Astrocyte of the hippocampus (primary cell): ENCODE measurements at regions not wholly inside any gene's neighbourhood (a gene's known extent, or its start where the extent isn't known, plus 50 kb on each side); places are given as distances from the start of the nearest gene placed in this dataset.
A peak's percentile ranks its signal among the peaks of the same experiment; 100 is the strongest.
"Not testable (repeated sequence)": the region's sequence is repeated elsewhere in the genome, so short reads cannot be mapped to it uniquely, and the experiment has no call there.

ENCODE experiments used
- DNase-seq: peaks from one replicate; pipeline ENCODE4 v3.0.0; 2011; ENCODE audit warnings: low read depth, low spot score

DNA sequence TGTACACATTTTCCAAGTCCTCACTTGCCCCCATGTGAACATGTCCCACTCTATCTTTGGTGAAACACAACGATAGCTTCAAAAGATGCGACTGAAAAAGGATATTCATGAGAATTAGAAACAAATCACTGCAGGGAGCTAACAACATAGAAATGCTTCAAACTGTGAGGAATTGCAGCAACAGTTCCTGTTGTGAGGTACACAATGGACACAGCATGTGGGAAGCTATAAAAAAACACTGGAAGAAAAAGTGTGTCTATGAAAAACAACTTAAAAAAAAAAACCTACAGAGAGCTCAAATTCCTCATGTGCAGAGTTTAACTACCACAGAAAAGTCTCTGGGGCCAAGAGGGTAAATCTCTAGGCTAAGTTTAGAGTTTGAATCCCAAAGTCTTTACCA, 51.6 kb upstream of the BLTP1 start:
- DNase-seq = peak; percentile 46

DNA sequence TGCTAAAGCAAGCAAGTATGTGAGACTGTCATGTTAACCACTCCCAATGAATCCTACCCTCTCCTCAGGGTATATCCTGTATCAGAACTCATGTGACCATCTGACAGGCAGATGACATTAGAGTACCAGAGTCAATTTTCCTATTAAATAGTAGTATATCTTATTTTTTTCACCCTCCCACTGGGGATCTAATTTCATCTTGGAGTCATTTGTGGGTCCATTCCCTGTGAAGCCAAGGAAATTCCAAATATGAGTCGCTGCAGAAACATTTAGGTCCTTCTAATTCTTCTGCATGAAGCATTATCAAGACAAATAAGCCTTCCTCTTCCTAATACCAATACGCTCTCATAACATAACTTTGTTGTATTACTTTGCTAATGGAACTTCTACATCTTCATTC, 52.2 kb upstream of the BLTP1 start:
- DNase-seq = peak; percentile 72

DNA sequence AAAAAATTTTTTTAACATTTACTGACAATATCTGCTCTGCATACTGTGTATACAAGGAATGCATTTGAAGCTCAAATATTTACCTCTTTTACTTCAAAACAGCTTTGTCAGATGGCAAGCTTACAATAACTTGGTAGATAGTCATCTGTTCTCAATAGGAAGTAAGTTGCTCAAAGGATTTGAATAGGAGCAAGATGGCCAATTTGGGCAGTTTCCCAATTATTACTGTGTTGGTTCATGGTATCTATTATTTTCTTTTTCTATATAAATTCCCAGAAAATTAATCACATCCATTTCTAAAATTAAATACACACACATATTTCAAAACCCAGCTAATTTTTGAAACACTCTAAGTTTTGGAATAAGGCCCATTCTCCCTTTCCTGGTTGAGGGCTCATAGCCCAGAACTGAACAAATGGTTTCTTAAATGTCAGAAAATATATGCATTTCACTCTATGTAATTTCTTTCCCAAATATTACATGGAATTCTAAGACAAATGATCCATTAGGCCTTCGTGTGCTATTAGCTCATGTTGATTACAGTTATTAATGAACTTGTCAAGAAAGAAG, 60.2 kb upstream of the BLTP1 start:
- DNase-seq = no peak

DNA sequence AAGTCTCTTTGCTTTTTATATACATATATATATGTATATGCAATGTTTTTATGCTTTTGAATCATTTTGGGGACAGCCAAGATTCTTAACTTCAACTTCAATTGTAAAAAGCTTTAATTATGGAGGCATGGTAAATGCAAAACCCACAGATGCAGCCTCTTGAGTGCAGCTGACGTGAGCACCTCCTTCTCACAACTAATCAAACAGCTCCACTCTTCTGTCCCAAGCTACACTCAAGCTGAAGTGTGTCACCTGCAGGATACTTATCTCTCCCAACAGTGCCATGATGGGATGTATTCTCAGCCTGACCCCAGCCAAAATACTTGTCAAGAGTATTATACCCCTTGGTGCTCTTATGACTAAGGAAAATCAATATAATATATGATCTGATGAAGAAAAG, 60.7 kb upstream of the BLTP1 start:
- DNase-seq = no peak

DNA sequence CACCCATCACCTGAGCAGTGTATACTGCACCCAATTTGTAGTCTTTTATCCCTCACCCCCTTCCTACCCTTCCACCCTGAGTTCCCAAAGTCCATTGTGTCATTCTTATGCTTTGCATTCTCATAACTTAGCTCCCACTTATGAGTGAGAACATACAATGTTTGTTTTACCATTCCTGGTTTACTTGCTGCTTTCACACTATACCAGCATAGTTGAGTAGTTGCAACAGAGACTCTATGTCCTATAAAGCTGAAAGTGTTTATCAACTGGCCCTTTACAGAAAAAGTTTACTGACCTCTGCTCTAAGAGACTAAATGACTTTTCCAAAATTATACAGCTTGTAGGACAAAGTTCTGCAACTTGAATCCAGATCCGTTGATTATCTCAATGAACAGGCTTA, 61.1 kb upstream of the BLTP1 start:
- no peak for DNase-seq

DNA sequence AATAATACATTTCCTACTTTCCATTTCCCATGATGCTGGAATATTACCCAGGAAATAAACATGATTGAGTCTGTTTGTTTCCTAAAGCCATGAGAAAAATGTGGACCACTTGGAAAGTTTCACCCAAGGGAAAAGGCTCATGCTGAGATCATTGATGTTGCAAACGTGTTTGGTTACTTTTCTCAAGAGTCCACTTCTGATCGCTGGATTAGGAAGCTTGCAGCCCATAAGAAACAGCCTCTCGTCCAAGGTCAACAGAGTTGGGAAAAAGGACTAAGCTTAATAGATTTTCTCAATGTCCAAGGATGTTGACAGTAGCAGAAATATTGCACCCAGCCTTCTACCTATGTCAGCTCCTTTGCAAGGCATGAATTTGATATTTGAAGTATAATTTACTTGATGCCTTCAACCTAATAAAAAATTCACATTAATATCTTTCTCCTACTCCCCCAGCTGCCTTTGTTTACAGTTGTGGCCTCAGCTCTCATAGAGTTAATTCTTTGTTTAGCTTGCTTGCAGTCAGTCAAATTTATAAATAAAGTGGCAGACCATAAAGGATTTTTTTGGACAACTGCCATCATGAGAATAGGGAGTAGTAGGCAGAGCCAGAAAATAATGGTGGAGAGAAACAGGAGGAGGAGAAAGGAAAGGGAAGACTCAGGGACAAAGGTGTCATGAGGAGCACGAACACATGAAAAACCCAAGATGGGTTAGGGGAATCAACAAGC, 65.6 kb upstream of the BLTP1 start:
- DNase-seq = peak; percentile 3

DNA sequence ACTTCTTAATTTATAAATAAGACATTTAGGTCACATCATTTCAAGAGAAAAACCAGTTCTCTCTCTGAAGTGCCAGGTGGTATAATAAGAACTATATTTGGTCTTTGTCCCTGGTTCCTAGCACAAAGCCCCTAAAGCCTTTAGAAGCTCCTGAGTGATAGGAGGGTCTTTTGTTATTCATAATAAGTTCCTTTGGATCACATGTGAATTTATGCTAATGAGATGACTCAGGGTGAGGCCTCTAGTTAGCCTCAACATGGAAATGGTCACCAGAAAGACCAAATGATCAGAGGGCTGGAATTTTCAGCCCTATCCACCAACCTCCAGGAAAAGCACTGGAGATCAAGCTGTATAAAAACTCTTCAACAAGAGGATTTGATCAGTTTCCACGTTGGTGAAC, 68.1 kb upstream of the BLTP1 start:
- DNase-seq = peak; percentile 41

DNA sequence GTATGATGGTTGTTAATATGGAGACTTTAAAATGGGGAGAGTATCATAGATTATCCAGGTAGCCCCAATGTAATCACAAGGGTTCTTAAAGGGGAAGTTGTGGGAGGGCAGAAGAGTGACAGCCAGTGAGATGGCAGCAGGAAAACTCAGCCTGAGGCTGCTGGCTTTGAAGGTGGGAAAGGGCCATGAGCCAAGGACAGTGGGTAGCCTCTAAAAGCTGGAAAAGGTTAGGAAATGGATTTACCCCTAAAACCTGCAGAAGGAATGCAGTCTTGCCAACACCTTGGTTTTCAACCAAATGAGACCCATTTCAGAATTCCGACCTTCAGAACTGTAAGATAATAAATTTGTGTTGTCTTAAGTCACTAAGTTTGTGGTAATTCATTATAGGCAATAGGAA, 68.8 kb upstream of the BLTP1 start:
- no peak for DNase-seq

DNA sequence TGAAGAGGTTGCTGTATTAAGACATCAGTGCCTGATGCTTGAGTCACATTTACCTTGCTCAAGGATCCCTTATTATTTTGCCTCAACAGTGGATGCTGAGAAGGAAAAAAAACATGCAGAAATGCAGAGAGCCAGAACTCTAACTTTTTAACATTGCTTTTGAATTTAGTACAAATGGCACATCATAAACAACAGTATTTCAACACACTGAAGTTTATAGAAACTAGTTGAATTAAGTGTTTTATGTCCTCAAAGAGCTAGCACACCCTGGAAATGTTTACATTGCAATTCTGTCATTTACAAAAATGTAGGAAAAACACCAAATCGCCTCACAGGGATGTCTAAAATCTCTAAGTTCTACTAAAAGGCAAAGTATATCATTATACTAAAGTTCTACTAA, 69.5 kb upstream of the BLTP1 start:
- DNase-seq = no peak

DNA sequence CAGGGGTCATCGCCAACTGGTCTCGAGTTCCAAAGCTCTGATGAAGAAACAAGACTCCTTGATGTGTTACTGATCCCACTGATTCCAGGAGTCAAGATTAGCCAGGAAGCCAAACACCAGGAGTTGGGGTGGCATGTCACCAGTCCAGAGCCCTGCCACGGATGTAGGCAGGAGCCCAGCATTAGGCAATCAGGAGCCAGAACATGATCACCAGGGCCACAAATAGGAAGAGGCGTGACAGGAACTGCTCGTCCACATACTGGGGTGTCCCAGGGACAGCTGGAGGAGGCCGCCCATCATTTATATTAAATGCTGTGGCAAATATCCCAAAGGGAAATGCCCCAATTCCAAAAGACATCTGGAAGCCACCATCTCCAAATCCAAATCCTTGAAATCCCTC, 74.5 kb upstream of the BLTP1 start:
- not testable (repeated sequence) for DNase-seq

DNA sequence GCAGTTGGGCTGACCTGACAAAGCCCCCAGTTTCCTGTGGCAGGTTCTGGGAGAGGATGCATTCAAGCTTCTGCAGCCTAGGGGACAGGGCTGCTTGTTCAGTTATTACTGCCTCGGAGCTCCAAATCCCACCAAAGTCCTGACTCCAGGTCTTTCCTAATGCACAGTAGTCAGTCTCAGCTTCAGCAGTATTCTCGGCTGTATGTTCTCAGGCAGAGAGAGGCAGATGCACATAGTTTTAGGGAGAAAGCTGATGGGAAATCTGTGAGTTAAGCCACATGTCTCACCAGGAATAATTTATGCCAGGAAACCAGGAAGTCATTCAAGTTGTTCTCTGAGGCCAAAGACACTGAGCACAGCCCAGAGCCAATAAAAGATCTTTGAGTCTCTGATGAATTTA, 75.3 kb upstream of the BLTP1 start:
- not testable (repeated sequence) for DNase-seq

DNA sequence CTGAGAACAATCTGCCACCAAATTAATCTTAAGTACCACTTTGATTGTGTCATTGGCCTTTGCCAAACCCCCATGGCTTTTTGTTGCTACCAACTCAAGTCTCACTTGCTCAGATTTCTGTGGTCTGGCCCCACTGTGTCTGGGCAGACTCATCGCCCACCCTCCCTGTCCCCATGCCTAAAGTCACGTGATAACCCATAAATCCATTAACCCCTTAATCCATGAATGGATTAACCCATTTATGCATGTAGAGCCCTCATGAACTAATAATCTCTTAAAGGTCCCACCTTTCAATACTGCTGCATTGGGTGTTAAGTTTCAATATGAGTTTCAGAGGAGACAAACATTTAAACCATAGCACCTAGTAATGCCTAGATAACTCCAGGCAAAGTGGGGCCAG, 78.5 kb upstream of the BLTP1 start:
- DNase-seq = no peak

DNA sequence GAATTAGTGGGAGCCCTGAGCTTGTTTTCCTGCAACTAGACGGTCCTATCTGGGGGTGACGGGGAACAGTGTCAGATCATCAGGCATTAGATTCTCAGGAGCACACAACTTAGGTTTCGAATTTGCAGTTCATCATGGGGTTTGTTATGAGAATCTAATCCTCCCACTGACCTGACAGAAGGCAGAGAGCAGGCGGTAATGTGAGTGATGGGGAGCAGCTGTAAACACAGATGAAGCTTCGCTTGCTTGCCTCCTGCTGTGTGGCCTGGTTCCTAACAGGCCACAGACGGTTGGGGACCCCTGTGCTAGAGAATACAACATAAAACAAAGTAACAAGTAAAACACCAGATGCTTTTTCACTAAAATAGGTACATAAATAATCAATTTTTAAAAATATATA, 86.2 kb upstream of the BLTP1 start:
- DNase-seq = no peak

DNA sequence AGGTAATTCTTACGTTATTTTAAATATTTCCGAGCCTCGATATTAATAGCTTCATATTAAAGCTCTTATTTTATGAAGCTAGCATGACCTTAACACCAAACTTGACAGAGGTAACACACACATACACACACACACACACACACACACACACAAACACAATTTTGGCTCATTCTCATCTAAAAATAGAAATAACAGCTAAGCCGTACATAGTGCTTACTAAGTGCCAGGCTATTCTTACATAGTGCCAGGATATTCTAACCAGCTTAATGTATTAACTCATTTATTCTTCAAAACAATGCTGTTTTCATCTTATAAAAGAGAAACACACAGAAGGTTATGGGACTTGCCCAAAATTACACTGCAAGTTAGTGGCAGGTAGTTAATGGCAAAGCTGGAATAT, 87.0 kb upstream of the BLTP1 start:
- no peak for DNase-seq

DNA sequence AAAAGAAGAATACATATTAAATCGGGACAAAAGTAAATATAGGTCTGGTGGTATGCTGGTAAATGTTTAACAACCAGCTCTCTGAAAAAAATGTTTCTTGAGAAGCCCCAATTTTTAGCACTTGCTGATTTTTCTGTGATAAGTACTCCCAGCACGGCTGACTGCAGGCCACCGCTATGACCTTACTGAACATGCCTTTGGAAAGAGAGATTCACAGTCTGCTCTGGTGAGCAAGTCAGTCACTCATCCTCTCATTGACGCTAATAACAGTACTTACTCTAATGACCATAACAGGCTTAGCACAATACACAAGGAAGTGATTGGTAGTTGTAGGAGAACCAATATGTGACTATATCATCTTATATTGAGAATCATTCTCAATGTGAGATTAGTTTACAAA, 98.9 kb upstream of the BLTP1 start:
- no peak for DNase-seq

DNA sequence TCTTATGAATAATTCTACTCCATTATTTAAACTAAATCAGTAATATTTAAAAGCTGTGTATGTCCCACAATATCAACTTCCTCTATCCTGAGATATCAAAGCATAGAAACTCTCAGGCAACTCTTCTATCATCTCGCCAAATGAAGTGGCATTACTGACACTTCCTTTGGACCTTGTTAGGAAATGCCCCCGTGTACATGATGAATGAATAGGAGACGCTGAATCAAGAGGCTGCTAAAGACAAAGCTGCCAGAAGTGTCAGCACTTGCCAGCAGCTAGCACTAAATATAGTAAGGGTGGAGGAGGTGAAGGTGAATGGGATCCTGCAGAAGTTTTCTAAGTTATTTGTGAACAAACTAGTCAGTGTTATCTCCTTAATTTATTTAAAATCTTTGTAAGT, 99.5 kb upstream of the BLTP1 start:
- peak; percentile 9 for DNase-seq

DNA sequence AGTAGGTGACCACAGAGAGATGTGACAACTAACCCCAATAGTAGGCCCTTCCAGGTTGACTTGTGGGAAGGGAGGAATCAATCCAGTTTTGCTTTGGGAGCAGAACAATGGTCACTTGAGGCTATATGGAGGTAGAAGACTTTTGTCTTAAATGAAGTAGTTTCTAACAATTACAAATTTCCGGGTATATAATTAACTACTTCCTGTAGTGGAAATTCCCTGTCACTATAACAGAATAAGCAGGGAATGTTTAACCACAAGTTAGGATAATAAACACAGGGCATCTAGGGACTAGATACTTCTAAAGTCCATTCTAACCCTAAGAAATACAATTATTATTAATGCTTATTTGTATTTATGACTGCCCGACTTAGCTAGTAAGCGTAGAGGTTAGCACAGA, 99.0 kb upstream of the TRPC3 start:
- DNase-seq = no peak

DNA sequence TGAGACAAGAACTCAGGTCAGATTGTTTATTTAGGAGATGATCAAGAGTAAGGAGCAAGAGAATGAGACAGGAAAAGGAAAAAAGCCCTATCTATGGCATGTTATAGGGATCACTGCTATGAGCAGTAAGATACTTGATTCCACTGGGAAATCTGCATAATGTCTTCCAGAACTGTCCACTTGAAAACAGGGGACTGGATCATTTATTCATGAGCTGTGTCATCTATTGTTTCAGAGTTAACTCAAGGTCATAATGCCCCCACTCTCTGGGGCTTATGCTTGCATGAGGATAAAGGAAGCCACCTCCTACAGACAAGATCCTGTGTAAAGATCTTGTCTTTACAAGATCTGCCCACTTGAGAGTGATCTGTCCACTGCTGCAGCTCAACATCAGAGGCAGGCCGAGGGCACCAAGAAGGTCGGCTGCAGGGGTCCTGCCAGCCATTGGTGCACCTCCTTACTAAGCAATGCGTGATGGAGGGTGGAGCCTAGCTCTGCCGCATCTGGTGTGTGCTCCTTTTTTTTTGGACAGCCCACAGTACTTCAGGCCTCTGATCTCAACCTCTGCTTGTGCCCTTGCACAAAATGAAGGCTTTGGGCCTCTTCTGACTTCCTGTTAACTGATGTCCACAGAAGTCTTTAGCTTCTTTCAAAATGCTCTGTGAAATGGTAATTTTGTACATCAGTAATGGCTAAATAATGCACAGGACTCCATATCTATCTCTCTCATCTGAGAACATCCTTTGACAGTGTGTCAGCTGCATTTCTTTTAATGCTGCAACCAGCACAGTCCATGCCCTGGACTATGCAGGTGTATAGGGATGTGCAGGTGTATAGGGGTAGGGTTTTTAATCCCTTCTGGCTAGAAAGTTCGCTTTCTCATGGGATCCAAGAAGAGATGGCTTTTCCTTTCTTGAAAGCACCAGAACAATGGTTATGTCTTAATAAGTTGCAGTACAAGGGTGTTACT, 95.9 kb upstream of the TRPC3 start:
- DNase-seq = no peak

DNA sequence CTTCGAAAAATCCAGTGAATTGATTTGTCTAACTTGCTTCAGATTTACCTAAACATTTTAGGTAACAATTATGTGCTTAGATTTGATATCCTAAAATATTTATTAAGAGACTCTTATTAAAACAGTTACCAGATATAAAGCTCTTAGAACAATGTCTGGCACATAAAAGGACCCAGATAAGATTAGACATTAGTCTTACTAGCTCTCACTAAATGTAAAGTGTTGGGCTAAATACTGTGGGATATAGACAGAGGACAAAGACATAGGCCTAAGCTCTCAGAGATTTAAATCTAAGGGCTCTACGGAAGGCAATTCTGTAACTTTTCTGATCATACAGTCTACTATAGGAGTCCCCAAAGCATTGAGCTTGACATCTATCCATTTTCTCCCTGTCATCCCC, 94.4 kb upstream of the TRPC3 start:
- DNase-seq = no peak

DNA sequence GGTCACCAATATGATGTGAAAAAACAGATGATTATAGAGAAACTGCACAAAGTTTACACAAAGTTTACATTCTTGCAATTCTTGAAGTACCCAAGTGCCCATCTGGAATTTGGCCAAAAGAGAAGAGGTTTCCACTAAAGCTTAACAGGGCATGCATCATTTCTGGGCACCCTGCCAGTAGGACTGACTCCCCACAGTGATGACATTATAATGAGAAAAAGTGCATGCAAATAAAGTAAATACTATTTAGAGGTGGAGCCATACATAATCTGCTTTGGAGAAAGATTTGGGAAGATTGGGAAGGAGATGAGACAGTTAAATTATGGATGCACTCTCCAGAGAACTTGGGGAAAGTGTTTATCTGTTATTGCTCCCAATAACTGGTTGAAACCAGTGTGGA, 93.7 kb upstream of the TRPC3 start:
- peak; percentile 98 for DNase-seq

DNA sequence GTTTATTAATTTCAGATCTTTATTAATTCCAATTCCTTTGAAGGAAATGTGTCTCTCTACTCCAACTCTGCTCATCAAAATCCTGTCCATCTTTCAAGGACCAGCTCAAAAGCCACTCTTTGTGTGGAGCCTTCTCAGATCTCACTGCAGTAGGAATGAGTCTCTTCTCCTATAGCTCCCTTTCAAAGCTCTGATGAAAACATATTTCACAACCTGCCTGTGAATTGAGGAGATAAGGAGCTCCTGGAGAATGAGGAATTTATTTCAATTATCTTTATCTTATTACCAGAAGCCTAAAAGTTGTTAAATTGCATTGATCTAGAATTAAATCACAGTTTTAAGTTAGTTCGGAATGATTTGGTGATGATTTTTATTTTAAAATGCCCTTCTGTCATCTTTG, 92.6 kb upstream of the TRPC3 start:
- DNase-seq = no peak

DNA sequence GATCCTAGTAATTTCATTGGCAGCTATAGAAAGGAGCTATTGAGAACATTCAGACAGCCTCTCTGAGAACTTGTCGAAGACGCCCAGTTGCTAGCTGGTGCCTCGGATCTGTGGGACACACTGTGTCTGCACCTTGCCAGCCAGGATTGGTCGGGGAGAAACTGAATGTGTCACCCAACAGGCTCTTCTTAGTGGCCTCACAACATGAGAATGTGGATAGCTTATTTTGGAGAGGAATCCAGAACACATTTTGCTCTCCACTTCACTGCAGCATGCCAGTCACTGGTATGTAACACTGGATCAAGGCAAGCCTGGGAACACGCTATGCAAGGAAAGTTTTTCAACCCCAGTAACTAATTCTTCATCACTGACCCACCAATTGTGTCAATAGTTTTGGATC, 89.5 kb upstream of the TRPC3 start:
- no peak for DNase-seq

DNA sequence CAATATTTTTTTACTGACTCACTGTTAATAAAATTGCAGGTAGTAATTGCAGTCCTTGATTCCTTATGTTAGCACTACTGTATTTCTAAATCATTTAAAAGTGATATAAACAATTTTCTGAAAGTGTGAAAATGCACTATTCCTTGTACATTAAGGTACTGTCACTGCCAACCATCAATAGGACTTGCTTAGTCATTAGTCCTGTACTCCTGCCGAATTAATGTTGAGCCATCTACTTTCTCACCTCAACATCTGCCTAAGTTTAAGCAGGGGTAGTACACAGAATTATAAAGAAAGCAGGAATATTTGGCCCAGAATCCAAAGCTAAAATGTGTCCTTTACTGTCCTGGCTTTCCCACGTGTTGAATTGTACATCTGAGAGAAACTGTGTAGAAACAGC, 87.0 kb upstream of the TRPC3 start:
- DNase-seq = no peak
